Transverse colon (tissue), 3 donors: ENCODE measurements at regions not wholly inside any gene's neighbourhood (a gene's known extent, or its start where the extent isn't known, plus 50 kb on each side); places are given as distances from the start of the nearest gene placed in this dataset.

Source experiments
- POLR2A ChIP-seq: fragments of 450-650 bp; IDR thresholded peaks from one replicate; pipeline ENCODE4 v1.6.1; 2016; ENCODE audit warnings: antibody characterized with exemption, mild to moderate bottlenecking, moderate library complexity
- TF ChIP-seq, protein P1 (sequence below), 5 experiments: fragments of 200-600 bp in 3 of 5; fragments of 450-650 bp in 2 of 5; sonication (generic) in 3 of 5; IDR thresholded peaks; 1 replicate in 2 of 5; 2 replicates in 3 of 5; pipeline ENCODE4 v1.5.1; 2016 to 2017; ENCODE audit warnings: antibody characterized with exemption in 5 of 5, inconsistent platforms in 3 of 5, mild to moderate bottlenecking in 2 of 5, moderate library complexity in 1 of 5

DNA sequence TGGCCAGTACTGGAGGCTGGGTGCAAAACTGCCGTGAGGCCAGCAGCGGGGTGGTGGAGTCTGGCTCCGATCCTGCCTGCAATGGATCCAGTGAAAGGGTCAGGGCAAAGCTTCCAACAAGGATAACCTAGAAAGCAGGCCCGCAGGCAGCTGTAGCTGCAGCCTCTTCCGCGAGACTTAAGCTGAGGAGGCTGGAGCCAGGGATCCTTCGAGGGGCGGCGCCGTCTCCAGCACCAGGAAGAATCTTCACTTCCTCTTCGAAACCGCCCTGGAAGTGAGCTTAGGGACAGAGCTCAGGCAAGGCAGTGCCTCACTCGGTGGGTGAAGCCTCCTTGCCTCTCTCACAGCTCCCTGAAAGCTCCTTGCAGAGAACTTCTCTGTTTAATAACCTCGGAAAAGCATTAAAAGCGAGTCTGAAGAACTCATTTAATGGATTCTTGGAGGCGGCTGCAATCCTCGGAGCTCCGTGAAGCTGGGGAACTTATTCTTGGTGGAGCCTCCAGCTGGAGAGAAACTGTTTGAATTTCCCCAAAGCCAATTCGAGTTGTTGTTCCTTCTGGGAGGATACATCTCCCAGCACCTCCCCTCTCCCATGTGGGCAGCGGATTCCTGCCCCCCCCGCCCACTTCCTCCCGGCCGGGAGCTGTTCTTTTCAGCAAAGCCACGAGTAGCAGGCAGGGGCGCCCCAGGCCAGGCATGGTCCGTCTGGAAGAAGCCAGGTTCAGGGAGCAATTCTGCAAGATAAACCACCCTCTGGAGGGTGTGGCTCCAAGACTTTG, 169.9 kb downstream of the CTTN start:
- TF ChIP-seq, protein P1, sequence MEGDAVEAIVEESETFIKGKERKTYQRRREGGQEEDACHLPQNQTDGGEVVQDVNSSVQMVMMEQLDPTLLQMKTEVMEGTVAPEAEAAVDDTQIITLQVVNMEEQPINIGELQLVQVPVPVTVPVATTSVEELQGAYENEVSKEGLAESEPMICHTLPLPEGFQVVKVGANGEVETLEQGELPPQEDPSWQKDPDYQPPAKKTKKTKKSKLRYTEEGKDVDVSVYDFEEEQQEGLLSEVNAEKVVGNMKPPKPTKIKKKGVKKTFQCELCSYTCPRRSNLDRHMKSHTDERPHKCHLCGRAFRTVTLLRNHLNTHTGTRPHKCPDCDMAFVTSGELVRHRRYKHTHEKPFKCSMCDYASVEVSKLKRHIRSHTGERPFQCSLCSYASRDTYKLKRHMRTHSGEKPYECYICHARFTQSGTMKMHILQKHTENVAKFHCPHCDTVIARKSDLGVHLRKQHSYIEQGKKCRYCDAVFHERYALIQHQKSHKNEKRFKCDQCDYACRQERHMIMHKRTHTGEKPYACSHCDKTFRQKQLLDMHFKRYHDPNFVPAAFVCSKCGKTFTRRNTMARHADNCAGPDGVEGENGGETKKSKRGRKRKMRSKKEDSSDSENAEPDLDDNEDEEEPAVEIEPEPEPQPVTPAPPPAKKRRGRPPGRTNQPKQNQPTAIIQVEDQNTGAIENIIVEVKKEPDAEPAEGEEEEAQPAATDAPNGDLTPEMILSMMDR (IDR thresholded peaks at IDR 0.05) = peak in 4 of 5 experiments; percentile 27 to 35 (median 30)
- TF ChIP-seq POLR2A = peak; percentile 71
